Lower leg skin (tissue), 3 donors: ENCODE measurements at regions not wholly inside any gene's neighbourhood (a gene's known extent, or its start where the extent isn't known, plus 50 kb on each side); places are given as distances from the start of the nearest gene placed in this dataset.

Experiments used
- CTCF ChIP-seq, 3 donors: fragments of 450-650 bp; IDR thresholded peaks; one replicate each; pipeline ENCODE4 v1.5.1; 2016; ENCODE audit warnings: antibody characterized with exemption in 3 of 3, mild to moderate bottlenecking in 3 of 3, moderate library complexity in 2 of 3
- POLR2A ChIP-seq, 2 donors: fragments of 450-650 bp; IDR thresholded peaks; one replicate each; pipeline ENCODE4 v1.6.1; 2016 to 2017; ENCODE audit warnings: antibody characterized with exemption in 2 of 2, mild to moderate bottlenecking in 1 of 2, moderate library complexity in 1 of 2

DNA sequence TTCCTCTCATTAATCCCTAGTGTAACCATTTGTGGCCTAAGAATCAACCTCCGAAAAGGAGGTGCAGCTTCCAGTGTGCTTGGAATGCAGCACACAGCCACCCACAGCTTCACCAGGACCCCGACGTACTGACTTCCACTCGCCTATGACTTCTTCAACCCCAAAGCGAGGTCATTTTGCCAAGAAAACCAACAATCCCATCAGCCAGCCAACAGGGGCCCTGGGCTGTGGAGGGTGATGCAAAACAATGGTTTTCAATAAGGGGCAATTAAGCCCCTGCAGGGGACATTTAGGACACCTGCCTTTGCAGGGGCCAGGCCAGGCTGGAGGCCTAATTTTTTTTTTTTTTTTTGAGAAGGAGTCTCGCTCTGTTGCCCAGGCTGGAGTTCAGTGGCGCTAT is 158.1 kb upstream of the SKOR2 start:
- TF ChIP-seq CTCF (IDR thresholded peaks at IDR 0.05) (no peak), POLR2A (IDR thresholded peaks at IDR 0.05) (no peak)
